Esophagus squamous epithelium (tissue), 4 donors: ENCODE measurements at regions not wholly inside any gene's neighbourhood (a gene's known extent, or its start where the extent isn't known, plus 50 kb on each side); places are given as distances from the start of the nearest gene placed in this dataset.

ENCODE experiments used
- POLR2A ChIP-seq, 4 donors: fragments of 450-650 bp; IDR thresholded peaks; one replicate each; pipeline ENCODE4 v1.6.1; 2017; ENCODE audit warnings: antibody characterized with exemption in 4 of 4, mild to moderate bottlenecking in 4 of 4, moderate library complexity in 3 of 4
- TF ChIP-seq, protein P1 (sequence below), 6 experiments: fragments of 450-650 bp in 4 of 6; fragments of 200-600 bp in 2 of 6; sonication (generic) in 2 of 6; IDR thresholded peaks; one replicate each; pipeline ENCODE4 v1.5.1; 2016 to 2019; ENCODE audit warnings: antibody characterized with exemption in 6 of 6, mild to moderate bottlenecking in 4 of 6, moderate library complexity in 4 of 6

GRCh38 chr9:129316281-129317030 is 138.4 kb upstream of the IER5L start:
- TF ChIP-seq, protein P1, sequence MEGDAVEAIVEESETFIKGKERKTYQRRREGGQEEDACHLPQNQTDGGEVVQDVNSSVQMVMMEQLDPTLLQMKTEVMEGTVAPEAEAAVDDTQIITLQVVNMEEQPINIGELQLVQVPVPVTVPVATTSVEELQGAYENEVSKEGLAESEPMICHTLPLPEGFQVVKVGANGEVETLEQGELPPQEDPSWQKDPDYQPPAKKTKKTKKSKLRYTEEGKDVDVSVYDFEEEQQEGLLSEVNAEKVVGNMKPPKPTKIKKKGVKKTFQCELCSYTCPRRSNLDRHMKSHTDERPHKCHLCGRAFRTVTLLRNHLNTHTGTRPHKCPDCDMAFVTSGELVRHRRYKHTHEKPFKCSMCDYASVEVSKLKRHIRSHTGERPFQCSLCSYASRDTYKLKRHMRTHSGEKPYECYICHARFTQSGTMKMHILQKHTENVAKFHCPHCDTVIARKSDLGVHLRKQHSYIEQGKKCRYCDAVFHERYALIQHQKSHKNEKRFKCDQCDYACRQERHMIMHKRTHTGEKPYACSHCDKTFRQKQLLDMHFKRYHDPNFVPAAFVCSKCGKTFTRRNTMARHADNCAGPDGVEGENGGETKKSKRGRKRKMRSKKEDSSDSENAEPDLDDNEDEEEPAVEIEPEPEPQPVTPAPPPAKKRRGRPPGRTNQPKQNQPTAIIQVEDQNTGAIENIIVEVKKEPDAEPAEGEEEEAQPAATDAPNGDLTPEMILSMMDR (IDR thresholded peaks at IDR 0.05), result no peak
- no peak for TF ChIP-seq POLR2A (IDR thresholded peaks at IDR 0.05)
